HG03575 (cell line): ENCODE measurements at regions not wholly inside any gene's neighbourhood (a gene's known extent, or its start where the extent isn't known, plus 50 kb on each side); places are given as distances from the start of the nearest gene placed in this dataset.
"Not testable (repeated sequence)": the region's sequence is repeated elsewhere in the genome, so short reads cannot be mapped to it uniquely, and the experiment has no call there.

Source experiments
- ATAC-seq: cut with Tn5 transposase; IDR thresholded peaks from one replicate; pipeline ENCODE4 v1.9.1; 2021; ENCODE audit not compliant: unreplicated experiment, insufficient number of reproducible peaks, low FRiP score; ENCODE audit errors: extremely low read depth

DNA sequence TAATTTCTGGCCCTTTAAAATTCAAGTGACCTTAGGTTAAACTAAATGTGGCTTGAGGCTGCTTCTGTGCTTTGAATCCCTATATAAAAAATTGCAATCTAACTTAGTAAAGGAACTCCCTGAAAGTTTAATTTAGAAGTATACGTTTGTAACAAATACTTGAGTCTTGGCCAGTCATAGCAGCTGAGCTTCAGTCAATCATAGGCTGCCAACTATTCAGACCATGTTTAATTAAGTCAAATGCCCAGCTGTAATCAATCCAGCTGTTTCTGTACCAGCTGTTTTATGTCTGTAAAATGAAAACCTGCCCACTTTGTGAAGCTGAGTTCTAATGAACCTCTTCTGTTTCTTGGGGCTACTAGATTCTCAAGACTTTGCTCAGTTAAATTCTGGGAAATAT, 760.1 kb downstream of the MAT2B start:
- no peak for ATAC-seq

DNA sequence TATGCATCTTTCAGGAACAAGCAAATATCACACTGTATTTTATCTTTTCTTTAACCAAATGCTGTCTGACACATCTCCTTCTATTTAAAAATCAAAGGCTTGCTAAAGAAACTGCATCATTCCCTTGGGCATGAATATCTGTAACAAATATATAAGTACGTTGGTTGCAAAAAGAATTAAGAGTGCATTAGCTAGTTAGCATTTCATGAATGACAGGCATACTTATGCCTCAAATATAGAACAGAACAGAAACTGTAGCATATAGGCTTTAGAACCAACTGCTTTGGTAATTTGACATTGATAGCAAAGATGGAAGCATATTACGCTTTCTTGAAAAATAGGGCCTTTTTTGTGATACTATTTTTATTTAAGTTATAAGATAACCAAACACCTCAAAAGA, 761.2 kb downstream of the MAT2B start:
- no peak for ATAC-seq

DNA sequence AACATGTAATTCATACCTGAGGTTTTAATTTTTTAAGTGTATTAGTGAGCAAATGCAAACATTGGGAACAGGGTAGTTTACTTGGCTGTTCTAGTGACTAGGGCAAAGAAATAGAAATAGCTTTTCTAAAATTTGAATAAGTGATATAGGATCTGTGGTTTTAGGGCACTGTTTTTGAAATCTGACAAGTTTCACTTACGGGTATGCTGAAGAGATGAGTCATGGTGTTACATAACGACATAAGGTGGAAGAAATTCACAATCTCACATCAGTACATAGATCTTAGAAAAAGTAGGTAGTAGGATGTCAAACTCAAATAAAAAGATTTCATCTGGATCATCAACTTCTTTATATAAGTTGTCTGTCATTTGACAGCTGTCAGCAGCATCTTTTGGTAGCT, 772.3 kb downstream of the MAT2B start:
- ATAC-seq: no peak

GRCh38 chr5:164289526-164289925, 784.1 kb downstream of the MAT2B start:
- ATAC-seq: no peak

- no peak for ATAC-seq
These were observed 791.2 kb downstream of the MAT2B start for GRCh38 chr5:164296603-164297080.

GRCh38 chr5:164298165-164298564, 792.7 kb downstream of the MAT2B start:
- ATAC-seq: no peak

GRCh38 chr5:164300295-164300694, 794.9 kb downstream of the MAT2B start:
- ATAC-seq: no peak

DNA sequence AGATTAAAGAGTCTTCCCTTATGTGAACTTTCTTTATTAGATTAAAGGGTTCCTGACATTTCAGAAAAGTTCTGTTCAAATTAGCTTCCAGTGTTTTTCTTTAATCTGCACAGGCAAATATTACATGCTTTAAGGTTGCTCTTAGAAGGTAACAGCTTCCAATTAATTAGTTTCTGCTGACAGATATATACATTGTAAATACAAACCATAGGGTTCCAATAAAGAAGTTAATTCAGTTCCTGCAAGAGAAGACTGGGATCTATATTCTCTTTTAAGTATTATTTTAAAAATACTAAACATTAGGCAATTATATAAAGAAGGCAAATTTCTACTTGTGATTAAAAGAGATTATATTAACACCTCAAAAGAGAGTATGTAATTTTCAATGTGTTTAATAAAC, 795.7 kb downstream of the MAT2B start:
- ATAC-seq: no peak

DNA sequence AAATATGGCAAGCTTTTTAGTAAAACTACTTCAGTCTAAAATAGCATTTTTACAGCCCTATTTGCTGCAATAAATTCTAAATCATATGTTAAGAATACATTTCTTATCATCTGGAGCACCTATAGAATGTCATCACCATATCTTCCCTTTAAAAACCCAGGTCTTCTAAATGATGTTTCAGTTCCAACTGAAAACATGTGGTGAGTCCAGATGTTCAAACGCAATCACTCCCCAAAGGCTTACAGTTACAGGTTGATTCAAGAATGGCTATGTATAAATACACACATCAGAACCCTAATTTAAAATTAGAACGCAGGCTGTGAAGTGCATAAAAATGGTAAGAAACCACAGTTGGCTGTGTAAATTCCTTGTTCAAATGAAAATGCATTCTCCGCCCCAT, 796.3 kb downstream of the MAT2B start:
- ATAC-seq: no peak

GRCh38 chr5:164302533-164303235, 797.3 kb downstream of the MAT2B start:
- ATAC-seq: no peak

GRCh38 chr5:164303646-164304215, 798.3 kb downstream of the MAT2B start:
- ATAC-seq: no peak

DNA sequence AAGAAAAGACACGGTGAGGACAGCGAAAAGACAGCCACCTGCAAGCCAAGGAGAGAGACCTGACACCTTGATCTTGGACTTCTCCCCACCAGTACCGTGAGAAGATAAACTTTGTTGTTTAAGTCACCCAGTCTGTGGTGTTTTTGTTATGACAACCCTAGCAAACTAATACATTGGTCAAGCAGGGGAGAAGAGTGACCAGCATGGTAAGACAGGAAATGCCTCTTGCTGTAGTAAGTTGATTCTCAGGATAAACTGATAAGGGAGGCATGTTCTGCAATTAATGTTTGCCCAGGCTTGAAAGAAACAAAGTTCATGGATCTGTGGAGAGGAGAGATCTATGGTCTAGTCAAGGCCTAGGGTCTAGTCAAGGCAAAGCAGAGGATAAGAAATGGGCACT, 801.2 kb downstream of the MAT2B start:
- ATAC-seq: no peak

DNA sequence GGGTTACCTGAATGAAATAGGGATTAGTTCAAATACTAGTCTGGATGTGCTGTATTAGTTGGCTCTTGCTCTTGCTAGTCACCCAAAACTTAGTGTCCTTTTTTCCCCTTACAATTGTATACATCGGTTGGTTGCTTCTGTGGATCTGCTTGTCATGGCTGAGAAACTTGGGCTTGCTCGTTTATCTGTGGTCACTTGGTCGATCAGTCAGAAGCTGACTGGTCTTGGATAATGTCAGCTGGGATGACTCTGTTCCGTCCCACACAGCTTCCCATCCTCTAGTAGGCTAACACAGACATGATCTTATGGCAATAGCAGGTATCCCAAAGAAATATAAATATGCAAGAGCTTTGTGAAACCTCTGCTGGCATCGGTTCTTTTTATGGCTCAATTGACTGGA, 807.4 kb downstream of the MAT2B start:
- ATAC-seq: no peak

DNA sequence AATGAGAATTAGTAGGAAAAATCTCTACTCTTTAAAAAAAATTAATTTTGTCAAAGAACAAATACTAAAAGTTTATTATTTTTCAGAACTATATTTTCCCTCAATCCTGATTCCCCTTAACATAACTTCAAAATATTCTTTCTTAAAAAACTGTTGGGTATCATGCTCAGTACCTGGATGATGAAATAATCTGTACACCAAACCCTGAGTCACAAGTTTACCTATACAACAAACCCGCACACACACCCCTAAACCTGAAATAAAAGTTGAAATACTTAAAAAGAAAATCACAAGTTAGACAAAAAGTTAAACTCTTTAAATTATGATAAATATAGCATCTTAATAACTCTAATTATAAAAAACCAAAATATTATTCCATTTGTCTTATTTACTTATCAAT, 812.3 kb downstream of the MAT2B start:
- no peak for ATAC-seq

- ATAC-seq: no peak
These were observed 813.7 kb downstream of the MAT2B start for GRCh38 chr5:164319161-164319560.

- no peak for ATAC-seq
These were observed 818.8 kb downstream of the MAT2B start for GRCh38 chr5:164324239-164324638.

- ATAC-seq: no peak
These were observed 820.8 kb downstream of the MAT2B start for GRCh38 chr5:164326219-164326618.

DNA sequence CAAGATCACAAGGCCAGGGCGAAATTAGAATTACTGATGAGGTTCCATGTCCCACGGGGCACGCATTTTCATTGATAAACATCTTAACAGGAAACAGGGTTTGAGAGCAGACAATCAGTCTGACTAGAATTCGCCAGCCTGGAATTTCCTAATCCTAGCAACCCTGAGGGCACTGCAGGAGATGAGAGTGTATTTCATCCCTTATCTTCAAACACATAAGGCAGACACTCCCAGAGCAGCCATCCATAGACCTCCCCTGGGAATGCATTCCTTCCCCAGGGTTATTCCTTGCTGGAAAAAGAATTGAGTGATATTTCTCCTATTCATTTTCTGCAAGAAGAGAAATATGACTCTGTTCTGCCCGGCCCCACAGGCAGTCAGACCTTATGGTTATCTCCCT, 821.7 kb downstream of the MAT2B start:
- ATAC-seq: not testable (repeated sequence)

GRCh38 chr5:164332349-164333196, 827.2 kb downstream of the MAT2B start:
- ATAC-seq: no peak

DNA sequence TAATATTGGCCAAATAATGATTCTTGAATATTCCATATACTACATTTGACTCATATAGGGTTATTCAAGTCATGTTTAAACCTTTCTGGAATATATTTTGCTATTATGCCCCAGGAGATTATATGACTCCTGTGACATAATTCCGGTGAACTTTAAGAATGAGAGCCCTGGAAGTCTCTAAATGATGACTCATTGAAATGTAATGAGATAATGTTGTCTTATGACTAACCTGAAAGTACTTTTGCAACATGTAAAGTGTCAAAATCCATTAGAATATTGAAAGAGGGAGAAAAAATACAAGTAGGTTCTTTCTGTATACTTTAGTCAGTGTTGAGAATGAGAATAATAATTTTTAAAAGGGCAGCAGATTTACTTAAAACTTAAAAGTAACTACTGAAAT, 830.4 kb downstream of the MAT2B start:
- no peak for ATAC-seq
